ENCODE measurements at regions not wholly inside any gene's neighbourhood (a gene's known extent, or its start where the extent isn't known, plus 50 kb on each side); places are given as distances from the start of the nearest gene placed in this dataset.

GRCh38 chr18:2164644-2165550 is 406.4 kb downstream of the METTL4 start:
- TF ChIP-seq, protein P1, sequence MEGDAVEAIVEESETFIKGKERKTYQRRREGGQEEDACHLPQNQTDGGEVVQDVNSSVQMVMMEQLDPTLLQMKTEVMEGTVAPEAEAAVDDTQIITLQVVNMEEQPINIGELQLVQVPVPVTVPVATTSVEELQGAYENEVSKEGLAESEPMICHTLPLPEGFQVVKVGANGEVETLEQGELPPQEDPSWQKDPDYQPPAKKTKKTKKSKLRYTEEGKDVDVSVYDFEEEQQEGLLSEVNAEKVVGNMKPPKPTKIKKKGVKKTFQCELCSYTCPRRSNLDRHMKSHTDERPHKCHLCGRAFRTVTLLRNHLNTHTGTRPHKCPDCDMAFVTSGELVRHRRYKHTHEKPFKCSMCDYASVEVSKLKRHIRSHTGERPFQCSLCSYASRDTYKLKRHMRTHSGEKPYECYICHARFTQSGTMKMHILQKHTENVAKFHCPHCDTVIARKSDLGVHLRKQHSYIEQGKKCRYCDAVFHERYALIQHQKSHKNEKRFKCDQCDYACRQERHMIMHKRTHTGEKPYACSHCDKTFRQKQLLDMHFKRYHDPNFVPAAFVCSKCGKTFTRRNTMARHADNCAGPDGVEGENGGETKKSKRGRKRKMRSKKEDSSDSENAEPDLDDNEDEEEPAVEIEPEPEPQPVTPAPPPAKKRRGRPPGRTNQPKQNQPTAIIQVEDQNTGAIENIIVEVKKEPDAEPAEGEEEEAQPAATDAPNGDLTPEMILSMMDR (IDR thresholded peaks at IDR 0.05), result no peak
- no peak for TF ChIP-seq ZFX (IDR thresholded peaks at IDR 0.05; ENCODE audit: borderline replicate concordance)

Data from 22Rv1 (cell line).